ENCODE measurements at regions not wholly inside any gene's neighbourhood (a gene's known extent, or its start where the extent isn't known, plus 50 kb on each side); places are given as distances from the start of the nearest gene placed in this dataset.

DNA sequence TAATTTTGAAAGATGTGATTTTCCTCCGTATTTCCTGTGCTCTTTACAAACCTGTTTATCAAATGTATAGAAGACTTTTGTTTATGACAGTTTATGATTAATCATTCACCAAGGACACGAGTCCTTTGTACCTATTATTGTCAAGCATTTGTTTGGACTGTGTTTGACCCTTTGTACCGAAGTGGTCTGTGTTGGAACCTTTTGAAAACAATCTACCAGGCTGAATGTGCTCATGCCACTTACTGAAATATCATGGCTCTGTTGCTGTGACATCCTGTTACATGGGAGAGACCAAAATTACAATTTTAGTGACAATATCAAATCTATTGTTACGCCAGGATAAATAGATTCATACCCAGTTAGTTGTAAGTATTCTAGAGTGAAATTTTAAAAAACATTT is 193.6 kb downstream of the IRS2 start:
- TF ChIP-seq, protein P1, sequence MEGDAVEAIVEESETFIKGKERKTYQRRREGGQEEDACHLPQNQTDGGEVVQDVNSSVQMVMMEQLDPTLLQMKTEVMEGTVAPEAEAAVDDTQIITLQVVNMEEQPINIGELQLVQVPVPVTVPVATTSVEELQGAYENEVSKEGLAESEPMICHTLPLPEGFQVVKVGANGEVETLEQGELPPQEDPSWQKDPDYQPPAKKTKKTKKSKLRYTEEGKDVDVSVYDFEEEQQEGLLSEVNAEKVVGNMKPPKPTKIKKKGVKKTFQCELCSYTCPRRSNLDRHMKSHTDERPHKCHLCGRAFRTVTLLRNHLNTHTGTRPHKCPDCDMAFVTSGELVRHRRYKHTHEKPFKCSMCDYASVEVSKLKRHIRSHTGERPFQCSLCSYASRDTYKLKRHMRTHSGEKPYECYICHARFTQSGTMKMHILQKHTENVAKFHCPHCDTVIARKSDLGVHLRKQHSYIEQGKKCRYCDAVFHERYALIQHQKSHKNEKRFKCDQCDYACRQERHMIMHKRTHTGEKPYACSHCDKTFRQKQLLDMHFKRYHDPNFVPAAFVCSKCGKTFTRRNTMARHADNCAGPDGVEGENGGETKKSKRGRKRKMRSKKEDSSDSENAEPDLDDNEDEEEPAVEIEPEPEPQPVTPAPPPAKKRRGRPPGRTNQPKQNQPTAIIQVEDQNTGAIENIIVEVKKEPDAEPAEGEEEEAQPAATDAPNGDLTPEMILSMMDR (IDR thresholded peaks at IDR 0.05): no peak

DNA sequence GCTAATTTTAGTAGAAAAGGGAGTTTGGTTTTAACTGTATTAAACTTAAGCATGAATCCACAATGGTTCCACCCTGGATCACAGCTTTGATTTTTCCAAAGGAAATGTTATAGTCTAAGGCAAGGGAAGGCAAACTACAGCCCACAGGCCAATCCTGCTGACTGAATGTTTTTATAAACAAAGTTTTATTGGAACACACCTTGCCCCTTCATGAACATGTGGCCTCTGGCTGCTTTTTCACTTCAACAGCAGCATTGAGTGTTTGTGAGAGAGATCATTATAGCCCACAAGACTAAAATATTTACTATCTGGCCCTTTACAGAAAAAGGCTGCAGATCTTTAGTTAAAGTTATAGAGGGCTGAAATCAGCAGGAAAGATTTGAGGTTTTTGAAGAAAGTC is 198.7 kb downstream of the IRS2 start:
- TF ChIP-seq, protein P1 (IDR thresholded peaks at IDR 0.05): no peak

DNA sequence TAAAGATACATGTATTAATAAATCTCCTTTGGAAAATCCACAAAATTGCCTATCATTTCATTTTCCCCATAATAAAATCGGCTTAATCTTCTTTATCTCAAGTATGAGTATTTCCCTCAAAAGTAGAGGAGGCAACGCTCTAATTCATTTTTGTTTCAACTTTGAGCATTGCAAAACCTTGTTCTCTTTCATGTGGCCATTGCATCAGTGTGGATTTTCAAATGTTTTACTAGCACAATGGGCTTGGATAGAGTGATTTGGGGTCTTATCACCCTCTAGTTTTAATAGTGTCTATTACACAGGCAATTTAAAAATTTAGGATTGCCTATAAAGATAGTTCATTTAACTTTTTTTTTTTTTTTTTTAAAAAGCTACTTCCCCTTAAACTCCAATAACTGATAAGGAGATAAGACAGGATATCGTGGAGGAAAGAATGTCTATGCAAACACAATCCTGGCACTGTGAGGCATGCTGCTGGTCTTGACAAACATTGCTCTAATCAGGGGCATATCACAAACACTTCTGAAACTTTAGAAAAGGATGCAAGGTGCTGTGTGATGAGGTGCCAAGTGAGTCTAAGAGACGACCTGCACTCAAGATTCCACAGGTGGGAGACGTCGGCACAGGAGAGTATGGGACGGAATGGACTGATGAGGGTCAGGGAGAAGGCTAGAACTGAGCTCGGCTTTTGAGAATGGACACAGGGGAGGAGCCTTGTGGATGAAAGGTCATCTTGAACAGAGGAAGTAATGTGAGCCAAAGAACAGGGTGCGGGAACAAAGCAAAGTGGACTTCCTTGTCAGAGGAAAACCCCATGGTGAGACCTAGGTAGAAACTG is 199.7 kb downstream of the IRS2 start:
- TF ChIP-seq, protein P1 (IDR thresholded peaks at IDR 0.05): no peak

DNA sequence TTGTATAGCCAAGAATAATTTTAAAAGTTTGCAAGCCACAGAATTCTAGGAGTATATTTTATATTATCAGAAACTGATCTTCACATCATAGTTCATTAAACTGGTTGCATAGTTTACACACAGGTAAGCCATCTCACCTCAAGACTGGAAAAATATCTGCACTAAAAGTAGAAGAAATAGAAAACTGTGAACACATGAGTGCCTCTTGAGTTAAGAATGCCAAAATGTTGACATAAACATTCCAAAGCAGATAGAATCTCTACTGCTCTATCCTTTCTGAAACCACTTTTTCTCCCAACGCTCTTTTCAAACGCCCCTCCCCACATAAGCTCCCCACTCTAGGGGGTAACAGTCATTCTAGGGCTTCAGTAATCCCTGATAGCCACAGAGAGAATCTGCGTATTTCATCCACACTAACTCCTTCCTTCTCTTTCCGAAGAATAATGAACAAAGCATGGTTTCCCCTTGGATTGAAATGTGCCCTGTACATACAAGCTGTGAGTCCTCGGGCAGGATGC is 201.5 kb downstream of the IRS2 start:
- TF ChIP-seq, protein P1 (IDR thresholded peaks at IDR 0.05): no peak

DNA sequence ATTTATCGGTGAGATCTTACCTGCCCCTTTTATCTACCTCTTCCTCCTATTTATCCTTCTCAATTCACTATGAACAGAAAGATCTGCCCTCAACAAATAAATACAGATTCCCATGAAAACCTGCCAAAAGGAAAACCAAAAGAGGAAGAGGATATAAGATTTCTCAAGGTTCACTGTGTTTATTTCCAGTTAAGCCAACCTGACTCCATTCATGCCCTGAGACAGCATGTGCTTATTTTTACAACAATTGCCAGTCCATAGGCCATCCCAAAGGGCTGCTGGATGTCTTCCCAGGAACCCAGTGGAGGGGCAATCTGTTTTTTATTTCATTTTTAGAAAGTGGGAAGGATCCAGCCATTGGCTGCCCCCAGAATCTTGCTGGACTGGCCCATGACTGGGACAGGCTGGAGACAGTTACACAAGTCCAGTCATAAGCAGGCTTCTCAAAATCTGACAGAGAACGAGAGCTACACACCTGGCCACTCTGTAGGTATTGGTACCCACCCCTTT is 209.1 kb downstream of the IRS2 start:
- TF ChIP-seq, protein P1 (IDR thresholded peaks at IDR 0.05): no peak

DNA sequence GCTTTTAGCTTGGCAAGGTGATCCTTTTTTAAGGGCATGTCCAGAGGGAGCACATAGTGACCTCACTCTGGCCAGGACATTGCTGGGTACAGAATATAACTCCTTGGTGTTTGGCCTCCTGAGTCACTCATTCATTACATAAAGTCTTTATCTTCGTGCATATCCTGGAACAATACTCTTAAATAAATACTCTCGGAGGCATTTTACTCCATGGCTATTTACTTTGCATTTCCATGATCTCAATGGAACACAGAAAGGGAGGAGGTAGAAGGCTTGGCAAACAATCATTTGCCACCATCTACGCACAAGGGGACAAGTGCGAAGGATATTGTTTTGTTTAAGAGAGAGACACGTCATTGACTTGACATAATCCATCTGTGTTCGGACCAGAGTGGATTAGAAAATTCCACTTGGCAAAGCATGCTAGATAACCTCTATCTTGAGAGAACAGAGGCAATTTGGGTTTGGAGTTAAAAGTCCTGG is 210.0 kb downstream of the IRS2 start:
- TF ChIP-seq, protein P1 (IDR thresholded peaks at IDR 0.05): no peak

DNA sequence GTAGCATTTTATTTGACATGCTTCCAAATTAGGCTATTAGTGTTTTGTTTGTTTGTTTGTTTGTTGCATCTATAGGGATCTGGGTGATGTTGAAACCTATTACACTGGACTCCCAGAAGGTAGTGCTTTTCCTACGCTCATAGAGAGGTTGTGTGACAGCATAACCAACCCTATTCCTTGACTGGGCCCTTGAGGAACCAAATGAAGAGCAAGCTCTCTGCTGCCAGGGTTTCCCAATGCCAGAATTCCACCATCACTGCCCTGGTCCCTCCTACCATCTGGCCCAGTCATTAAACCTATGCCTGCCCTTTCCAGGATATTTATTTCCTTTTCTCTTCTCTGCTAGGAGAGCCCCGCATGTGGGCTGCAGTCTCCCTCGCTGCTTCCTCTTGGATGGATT is 210.6 kb downstream of the IRS2 start:
- TF ChIP-seq, protein P1 (IDR thresholded peaks at IDR 0.05): no peak

Data from LNCAP (cell line).